H1 (cell line): ENCODE measurements at regions not wholly inside any gene's neighbourhood (a gene's known extent, or its start where the extent isn't known, plus 50 kb on each side); places are given as distances from the start of the nearest gene placed in this dataset.

Experiments used
- CTCF ChIA-PET: fragments of 300-600 bp; sonication (Branson Sonifier 250); formaldehyde crosslinking; loops from one replicate; lab custom pipeline; 2021; ENCODE audit not compliant: partially characterized antibody; lab: Charles Lee
- POLR2A ChIA-PET: fragments of 300-600 bp; sonication (Branson Sonifier 250); formaldehyde crosslinking; loops from one replicate; lab custom pipeline; 2021; ENCODE audit warnings: inconsistent platforms; ENCODE audit not compliant: partially characterized antibody; lab: Charles Lee
- DNase-seq, 2 experiments: peaks; one replicate each; pipeline versions ENCODE4 v3.0.0 to v3.0.0-alpha.2; 2010 to 2022; ENCODE audit warnings: low spot score in 2 of 2, low read depth in 1 of 2, mixed read lengths in 1 of 2
- FAIRE-seq: peaks from 2 replicates; lab custom pipeline; 2011; peaks lifted over from hg19 to GRCh38; lab: Jason Lieb, UNC
- H2AFZ ChIP-seq: 2 replicates; pipeline ENCODE4 v1.8.1; 2012; ENCODE audit warnings: low read length, inconsistent platforms
- H2AK5ac ChIP-seq: 2 replicates; pipeline ENCODE4 v1.6.1; 2013; ENCODE audit warnings: low read depth, low read length
- H2BK120ac ChIP-seq: replicated peaks from 2 replicates; pipeline ENCODE3; 2013; ENCODE audit warnings: low read depth, low read length, inconsistent platforms
- H2BK12ac ChIP-seq: 2 replicates; pipeline ENCODE4 v1.6.1; 2013; ENCODE audit warnings: low read depth, low read length
- H2BK15ac ChIP-seq: 2 replicates; pipeline ENCODE4 v1.6.1; 2013; ENCODE audit warnings: low read length
- H2BK20ac ChIP-seq: 2 replicates; pipeline ENCODE4 v1.6.1; 2013; ENCODE audit warnings: low read length
- H2BK5ac ChIP-seq: 2 replicates; pipeline ENCODE4 v1.6.1; 2013; ENCODE audit warnings: low read depth, low read length
- H3K14ac ChIP-seq: 2 replicates; pipeline ENCODE4 v1.6.1; 2013; ENCODE audit warnings: inconsistent platforms; ENCODE audit not compliant: insufficient read length
- H3K18ac ChIP-seq: 2 replicates; pipeline ENCODE4 v1.6.1; 2013; ENCODE audit warnings: low read length; ENCODE audit errors: extremely low read depth
- H3K23ac ChIP-seq: 2 replicates; pipeline ENCODE4 v1.6.1; 2013; ENCODE audit warnings: inconsistent platforms; ENCODE audit not compliant: insufficient read length
- H3K23me2 ChIP-seq: 2 replicates; pipeline ENCODE4 v1.6.1; 2013; ENCODE audit warnings: low read depth, low read length
- H3K27ac ChIP-seq: 2 replicates; pipeline ENCODE4 v1.6.1; 2011; ENCODE audit warnings: low read depth, low read length, inconsistent platforms
- H3K27me3 ChIP-seq, 4 experiments: replicated peaks in 1 of 4; 1 replicate in 1 of 4; 2 replicates in 3 of 4; pipeline versions ENCODE4 v1.6.1 to v1.8.1; 2011 to 2013; ENCODE audit warnings: low read length in 3 of 4, mild to moderate bottlenecking in 3 of 4, inconsistent platforms in 2 of 4, mixed read lengths in 2 of 4, moderate library complexity in 1 of 4; ENCODE audit not compliant: control insufficient read depth in 3 of 4, insufficient read depth in 3 of 4; ENCODE audit errors: extremely low read depth in 1 of 4
- H3K36me3 ChIP-seq, 4 experiments: 2 replicates each; pipeline versions ENCODE4 v1.6.1 to v1.8.1; 2011 to 2013; ENCODE audit warnings: mild to moderate bottlenecking in 4 of 4, low read length in 3 of 4, moderate library complexity in 2 of 4, control low read depth in 1 of 4, inconsistent platforms in 1 of 4; ENCODE audit not compliant: insufficient read depth in 4 of 4, control insufficient read depth in 2 of 4
- H3K4ac ChIP-seq: replicated peaks from 2 replicates; pipeline ENCODE3; 2013; ENCODE audit warnings: low read length, low read depth, mixed read lengths, inconsistent platforms; ENCODE audit not compliant: insufficient read length
- H3K4me1 ChIP-seq, 4 experiments: replicated peaks in 1 of 4; 1 replicate in 1 of 4; 2 replicates in 3 of 4; pipeline versions ENCODE4 v1.6.1 to v1.8.1; 2011 to 2013; ENCODE audit warnings: low read length in 3 of 4, inconsistent platforms in 2 of 4, mixed read lengths in 1 of 4; ENCODE audit not compliant: insufficient read depth in 4 of 4, control insufficient read depth in 3 of 4
- H3K4me2 ChIP-seq, 2 experiments: 2 replicates each; pipeline versions ENCODE4 v1.6.1 to v1.8.1; 2011 to 2013; ENCODE audit warnings: low read depth in 2 of 2, low read length in 2 of 2, control low read depth in 1 of 2, inconsistent platforms in 1 of 2, mild to moderate bottlenecking in 1 of 2; ENCODE audit not compliant: insufficient read depth in 1 of 2
- H3K4me3 ChIP-seq, 4 experiments: fragments of 200-600, 300-600 bp in 1 of 4; sonication (generic), shearing (Covaris generic), sonication (Bioruptor Twin) in 1 of 4; 2 replicates each; pipeline versions ENCODE4 v1.5.1 to v1.8.1; 2011 to 2016; ENCODE audit warnings: low read length in 4 of 4, low read depth in 3 of 4, control low read depth in 2 of 4, inconsistent platforms in 2 of 4, mild to moderate bottlenecking in 2 of 4, mixed read lengths in 1 of 4, moderate library complexity in 1 of 4; ENCODE audit not compliant: insufficient read depth in 2 of 4; ENCODE audit errors: extremely low read depth in 1 of 4
- H3K56ac ChIP-seq: replicated peaks from 2 replicates; pipeline ENCODE3; 2013; ENCODE audit warnings: low read depth, mild to moderate bottlenecking, mixed read lengths, low read length, inconsistent platforms; ENCODE audit not compliant: insufficient read length
- H3K79me1 ChIP-seq: 2 replicates; pipeline ENCODE4 v1.6.1; 2013; ENCODE audit warnings: low read depth, low read length, control low read depth
- H3K79me2 ChIP-seq, 2 experiments: 2 replicates each; pipeline versions ENCODE4 v1.6.1 to v1.8.1; 2012 to 2013; ENCODE audit warnings: low read length in 2 of 2, mild to moderate bottlenecking in 2 of 2, inconsistent platforms in 1 of 2; ENCODE audit not compliant: insufficient read depth in 2 of 2, control insufficient read depth in 1 of 2
- H3K9ac ChIP-seq, 4 experiments: replicated peaks in 1 of 4; 1 replicate in 1 of 4; 2 replicates in 3 of 4; pipeline versions ENCODE4 v1.6.1 to v1.8.1; 2011 to 2013; ENCODE audit warnings: low read depth in 3 of 4, low read length in 3 of 4, control low read depth in 2 of 4, mild to moderate bottlenecking in 2 of 4, moderate library complexity in 2 of 4, inconsistent platforms in 1 of 4; ENCODE audit errors: extremely low read depth in 1 of 4
- H3K9me3 ChIP-seq, 2 experiments: 2 replicates each; pipeline versions ENCODE4 v1.6.1 to v1.8.1; 2012 to 2013; ENCODE audit warnings: mild to moderate bottlenecking in 2 of 2, moderate library complexity in 2 of 2, control low read depth in 1 of 2, inconsistent platforms in 1 of 2, low read depth in 1 of 2, low read length in 1 of 2, mixed read lengths in 1 of 2; ENCODE audit not compliant: insufficient read depth in 2 of 2
- H4K20me1 ChIP-seq, 2 experiments: replicated peaks in 1 of 2; 2 replicates each; pipeline versions ENCODE3 to v1.8.1; 2011 to 2013; ENCODE audit warnings: inconsistent platforms in 2 of 2, low read length in 2 of 2, mild to moderate bottlenecking in 1 of 2; ENCODE audit not compliant: insufficient read depth in 2 of 2, control insufficient read depth in 1 of 2
- H4K5ac ChIP-seq: 2 replicates; pipeline ENCODE4 v1.6.1; 2013; ENCODE audit warnings: low read length, low read depth, mixed read lengths, inconsistent platforms; ENCODE audit not compliant: insufficient read length
- H4K8ac ChIP-seq: 2 replicates; pipeline ENCODE4 v1.8.0; 2013; ENCODE audit warnings: mild to moderate bottlenecking, moderate library complexity, low read length, inconsistent platforms; ENCODE audit not compliant: insufficient read depth; ENCODE audit errors: extremely low read depth
- H4K91ac ChIP-seq: replicated peaks from 2 replicates; pipeline ENCODE3; 2013; ENCODE audit warnings: low read length, mixed read lengths, inconsistent platforms; ENCODE audit not compliant: insufficient read length
- BACH1 ChIP-seq: IDR thresholded peaks from 2 replicates; pipeline ENCODE4 v1.6.1; 2012; ENCODE audit warnings: low read length, improper control_type of control experiment
- CEBPB ChIP-seq: IDR thresholded peaks from 2 replicates; pipeline ENCODE4 v1.6.1; 2012; ENCODE audit warnings: low read depth, low read length
- CTBP2 ChIP-seq: IDR thresholded peaks from 2 replicates; pipeline ENCODE4 v1.7.0; 2011; ENCODE audit warnings: borderline replicate concordance, mild to moderate bottlenecking, moderate library complexity, mixed read lengths, low read length; ENCODE audit not compliant: insufficient read depth, insufficient read length
- GABPA ChIP-seq: IDR thresholded peaks from 2 replicates; pipeline ENCODE4 v1.6.1; 2011; ENCODE audit warnings: mild to moderate bottlenecking, low read length, moderate library complexity, borderline replicate concordance; ENCODE audit not compliant: insufficient read depth
- KDM1A ChIP-seq: fragments of 200-600, 300-600 bp; sonication (generic); IDR thresholded peaks from 2 replicates; pipeline ENCODE4 v1.7.1; 2016; ENCODE audit warnings: mild to moderate bottlenecking, low read length, borderline replicate concordance
- NRF1 ChIP-seq: IDR thresholded peaks from 2 replicates; pipeline ENCODE4 v1.6.1; 2011; ENCODE audit warnings: mild to moderate bottlenecking, low read depth, low read length, improper control_type of control experiment
- POLR2AphosphoS5 ChIP-seq: IDR thresholded peaks from 2 replicates; pipeline ENCODE4 v1.6.1; 2011; ENCODE audit warnings: low read depth, low read length
- RXRA ChIP-seq: IDR thresholded peaks from 2 replicates; pipeline ENCODE4 v1.6.1; 2011; ENCODE audit warnings: low read depth, mild to moderate bottlenecking, low read length, moderate library complexity; ENCODE audit not compliant: insufficient read depth
- TAF1 ChIP-seq: IDR thresholded peaks from 2 replicates; pipeline ENCODE4 v1.6.1; 2011; ENCODE audit warnings: mild to moderate bottlenecking, low read depth, low read length
- TAF7 ChIP-seq: optimal IDR thresholded peaks from 2 replicates; pipeline ENCODE3; 2011; ENCODE audit warnings: low read depth, mild to moderate bottlenecking, inconsistent platforms, low read length, moderate library complexity, borderline replicate concordance
- WGBS, 2 experiments: shearing (Covaris generic) in 1 of 2; methylation state at CpG; one replicate each; pipeline versions ENCODE4 v1.1.6 to v1.1.7; 2013 to 2015; ENCODE audit warnings: low lambda C conversion rate in 2 of 2, mixed read lengths in 2 of 2, inconsistent platforms in 1 of 2, low coverage in 1 of 2, missing lambda C conversion rate in 1 of 2; ENCODE audit not compliant: insufficient replicate concordance in 2 of 2, insufficient coverage in 1 of 2, insufficient read length in 1 of 2; ENCODE audit errors: extremely low coverage in 1 of 2, missing lambda C conversion rate in 1 of 2; 5-methylcytosine and 5-hydroxymethylcytosine counted together

GRCh38 chr2:150136893-150137292, 350.6 kb downstream of the RND3 start:
- H2BK15ac ChIP-seq: no peak overlapping the region
- no peak overlapping the region for H3K27ac ChIP-seq
- H2BK120ac ChIP-seq: no peak overlapping the region
- no peaks in the 10 kb centered on the region for H3K27me3 ChIP-seq
- H2BK12ac ChIP-seq: no peak overlapping the region
- no peak overlapping the region for H2BK5ac ChIP-seq
- 82% methylated on average over 7 of the region's 7 CpGs; no CpG with 5 or more reads in 1 of the 2 experiments for WGBS, 2 experiments
- FAIRE-seq (no peak), DNase-seq (no peak)
- H3K23ac ChIP-seq: no peak overlapping the region
- peaks cover 0 to 3% (median 0%) of the 10 kb centered on the region in 4 experiments; a peak in 1 of 7 replicates for H3K4me1 ChIP-seq
- H2AK5ac ChIP-seq: no peak overlapping the region
- no peak overlapping the region for H3K56ac ChIP-seq
- H3K4me3 ChIP-seq: no peak overlapping the region
- H4K8ac ChIP-seq: no peak overlapping the region
- no peaks in the 10 kb centered on the region for H3K79me2 ChIP-seq
- H3K9ac ChIP-seq: no peak overlapping the region
- H2AFZ ChIP-seq: no peak overlapping the region
- no peak overlapping the region for H3K14ac ChIP-seq
- no peak overlapping the region for H3K4me2 ChIP-seq
- TF ChIP-seq CTBP2: no peak
- TF ChIP-seq BACH1: no peak
- TF ChIP-seq KDM1A: no peak
- no peak for TF ChIP-seq NRF1
- TF ChIP-seq POLR2AphosphoS5: no peak
- no peak for TF ChIP-seq CEBPB
- no peak for TF ChIP-seq RXRA
- TF ChIP-seq TAF7: no peak
- TF ChIP-seq TAF1: no peak
- no peak for TF ChIP-seq GABPA
- TF ChIP-seq, all 59 proteins: peak for 0
- no peak overlapping the region for H4K91ac ChIP-seq
- H3K9me3 ChIP-seq: no peaks in the 10 kb centered on the region
- no peak overlapping the region for H2BK20ac ChIP-seq
- CTCF ChIA-PET: no interaction called here
- H3K18ac ChIP-seq: no peak overlapping the region
- no peaks in the 10 kb centered on the region for H3K79me1 ChIP-seq
- H3K4ac ChIP-seq: no peak overlapping the region
- H4K5ac ChIP-seq: no peak overlapping the region
- no peaks in the 10 kb centered on the region for H3K23me2 ChIP-seq
- H3K36me3 ChIP-seq: no peaks in the 10 kb centered on the region
- POLR2A ChIA-PET: no interaction called here
- H4K20me1 ChIP-seq: no peaks in the 10 kb centered on the region
